Activated CD4-positive, alpha-beta T cell treated with anti-CD3 and anti-CD28 coated beads, Interleukin-10, Interleukin-2, amounts not matched to agents 100 ng/mL and 50 ng/mL, durations not matched to agents 16 hours and 8 hours (primary cell): ENCODE measurements at regions not wholly inside any gene's neighbourhood (a gene's known extent, or its start where the extent isn't known, plus 50 kb on each side); places are given as distances from the start of the nearest gene placed in this dataset.

Experiments used
- DNase-seq: peaks from one replicate; pipeline ENCODE4 v3.0.0-alpha.2; 2020

GRCh38 chr5:125348936-125349831, 602.7 kb upstream of the ZNF608 start:
- DNase-seq = no peak

- DNase-seq = no peak
These were observed 611.2 kb upstream of the ZNF608 start for GRCh38 chr5:125357660-125358059.

- DNase-seq = no peak
These were observed 619.3 kb upstream of the ZNF608 start for GRCh38 chr5:125365747-125366146.

GRCh38 chr5:125367702-125368101, 621.3 kb upstream of the ZNF608 start:
- no peak for DNase-seq

GRCh38 chr5:125370461-125371205, 624.2 kb upstream of the ZNF608 start:
- no peak for DNase-seq

- DNase-seq = no peak
These were observed 626.5 kb upstream of the ZNF608 start for GRCh38 chr5:125372694-125373631.

- DNase-seq = no peak
These were observed 628.7 kb upstream of the ZNF608 start for GRCh38 chr5:125375143-125375542.

- no peak for DNase-seq
These were observed 629.7 kb upstream of the ZNF608 start for GRCh38 chr5:125376059-125376641.

GRCh38 chr5:125377141-125377540, 630.7 kb upstream of the ZNF608 start:
- DNase-seq = no peak

GRCh38 chr5:125381290-125381689, 634.9 kb upstream of the ZNF608 start:
- no peak for DNase-seq

- DNase-seq = no peak
These were observed 637.6 kb upstream of the ZNF608 start for GRCh38 chr5:125384071-125384470.

GRCh38 chr5:125390326-125390725, 643.9 kb upstream of the ZNF608 start:
- no peak for DNase-seq

- DNase-seq = no peak
These were observed 646.9 kb upstream of the ZNF608 start for GRCh38 chr5:125393221-125393815.

GRCh38 chr5:125394661-125395280, 648.3 kb upstream of the ZNF608 start:
- DNase-seq = no peak

GRCh38 chr5:125396462-125396861, 650.0 kb upstream of the ZNF608 start:
- no peak for DNase-seq

GRCh38 chr5:125398466-125398865, 652.0 kb upstream of the ZNF608 start:
- no peak for DNase-seq

GRCh38 chr5:125399885-125400284, 653.4 kb upstream of the ZNF608 start:
- DNase-seq = no peak

- DNase-seq = no peak
These were observed 655.5 kb upstream of the ZNF608 start for GRCh38 chr5:125401724-125402622.

- no peak for DNase-seq
These were observed 656.3 kb upstream of the ZNF608 start for GRCh38 chr5:125402787-125403186.

GRCh38 chr5:125404056-125404455, 657.6 kb upstream of the ZNF608 start:
- DNase-seq = no peak
